OCI-LY3 (cell line): ENCODE measurements at regions not wholly inside any gene's neighbourhood (a gene's known extent, or its start where the extent isn't known, plus 50 kb on each side); places are given as distances from the start of the nearest gene placed in this dataset.

ENCODE experiments used
- H2AFZ ChIP-seq: fragments of 200-600, 300-600 bp; shearing (Covaris generic); 2 replicates; pipeline ENCODE4 v1.6.0; 2014; ENCODE audit warnings: antibody characterized with exemption, low read depth, low read length
- H3K27ac ChIP-seq: fragments of 200-600, 300-600 bp; sonication (generic); 2 replicates; pipeline ENCODE4 v1.5.1; 2014; ENCODE audit warnings: mild to moderate bottlenecking, low read length, moderate library complexity, mixed read lengths
- H3K27me3 ChIP-seq: fragments of 200-600, 300-600 bp; sonication (generic); 2 replicates; pipeline ENCODE4 v1.6.1; 2014; ENCODE audit warnings: low read depth, low read length, mixed read lengths
- H3K36me3 ChIP-seq: fragments of 200-600, 300-600 bp; sonication (generic); replicated peaks from 2 replicates; pipeline ENCODE3; 2014; ENCODE audit warnings: low read depth, low read length, mixed read lengths
- H3K4me1 ChIP-seq: fragments of 300-600, 200-600 bp; sonication (generic); 2 replicates; pipeline ENCODE4 v1.6.1; 2014; ENCODE audit warnings: low read length, mixed read lengths
- H3K4me2 ChIP-seq: fragments of 200-600, 300-600 bp; sonication (generic); 2 replicates; pipeline ENCODE4 v1.6.1; 2014; ENCODE audit warnings: low read length, mixed read lengths
- H3K4me3 ChIP-seq: fragments of 300-600, 200-600 bp; sonication (generic); 2 replicates; pipeline ENCODE4 v1.5.1; 2014; ENCODE audit warnings: antibody characterized with exemption, mild to moderate bottlenecking, low read length, moderate library complexity
- H3K79me2 ChIP-seq: fragments of 300-600, 200-600 bp; shearing (Covaris generic); 2 replicates; pipeline ENCODE4 v1.6.1; 2014; ENCODE audit warnings: mild to moderate bottlenecking, low read length, mixed read lengths
- H3K9ac ChIP-seq: fragments of 300-600, 200-600 bp; shearing (Covaris generic); 2 replicates; pipeline ENCODE4 v1.6.0; 2014; ENCODE audit warnings: mild to moderate bottlenecking, low read length, moderate library complexity
- H3K9me3 ChIP-seq: fragments of 200-600, 300-600 bp; shearing (Covaris generic); 2 replicates; pipeline ENCODE4 v1.6.1; 2014; ENCODE audit warnings: low read length, mixed read lengths; ENCODE audit not compliant: insufficient read depth
- H4K20me1 ChIP-seq: fragments of 200-600, 300-600 bp; sonication (generic); 2 replicates; pipeline ENCODE4 v1.6.1; 2016; ENCODE audit warnings: low read length, mixed read lengths; ENCODE audit not compliant: insufficient read depth
- CTCF ChIP-seq: fragments of 200-600, 300-600 bp; sonication (generic); IDR thresholded peaks from 2 replicates; pipeline ENCODE4 v1.5.1; 2014; ENCODE audit warnings: antibody characterized with exemption, low read length, low read depth
- EZH2phosphoT487 ChIP-seq: fragments of 200-600 bp; shearing (Covaris generic); IDR thresholded peaks from 2 replicates; pipeline ENCODE4 v1.6.1; 2018; ENCODE audit warnings: antibody characterized with exemption, mixed run types, low read depth

GRCh38 chr7:116113310-116113709 lies 82.7 kb upstream of the TFEC start:
- Histone ChIP-seq H3K79me2 (peaks cover 90% of the 10 kb centered on the region), H2AFZ (no peak overlapping the region), H3K4me1 (peaks cover 24% of the 10 kb centered on the region), H3K4me2 (no peak overlapping the region), H3K4me3 (no peak overlapping the region), H3K27ac (no peak overlapping the region), H3K9me3 (no peaks in the 10 kb centered on the region), H3K36me3 (peaks cover 80% of the 10 kb centered on the region), H3K9ac (no peak overlapping the region), H3K27me3 (no peaks in the 10 kb centered on the region), H4K20me1 (peaks cover 87% of the 10 kb centered on the region)
- TF ChIP-seq CTCF (no peak), EZH2phosphoT487 (no peak)

GRCh38 chr7:116120839-116121238 lies 89.5 kb upstream of the TES start:
- no peak for TF ChIP-seq EZH2phosphoT487
- no peak for TF ChIP-seq CTCF
- H2AFZ ChIP-seq, result no peak overlapping the region

GRCh38 chr7:116122972-116123595 lies 87.3 kb upstream of the TES start:
- Histone ChIP-seq H4K20me1 (peaks cover 96% of the 10 kb centered on the region), H3K79me2 (peaks cover 100% of the 10 kb centered on the region), H3K4me2 (peak overlapping the region; percentile 11), H3K9ac (no peak overlapping the region), H3K9me3 (no peaks in the 10 kb centered on the region), H3K27me3 (no peaks in the 10 kb centered on the region), H3K27ac (peak overlapping the region; percentile 23), H2AFZ (no peak overlapping the region), H3K36me3 (peaks cover 54% of the 10 kb centered on the region), H3K4me3 (no peak overlapping the region), H3K4me1 (peaks cover 35% of the 10 kb centered on the region)
- TF ChIP-seq CTCF (peak; percentile 71), EZH2phosphoT487 (no peak)

More at GRCh38 chr7:116120839-116121238, 89.5 kb upstream of the TES start:
- no peak overlapping the region for H3K4me3 ChIP-seq
- peaks cover 65% of the 10 kb centered on the region for H3K36me3 ChIP-seq
- H4K20me1 ChIP-seq, result peaks cover 98% of the 10 kb centered on the region
- no peak overlapping the region for H3K27ac ChIP-seq
- peaks cover 100% of the 10 kb centered on the region for H3K79me2 ChIP-seq
- H3K4me1 ChIP-seq, result peaks cover 35% of the 10 kb centered on the region
- no peak overlapping the region for H3K4me2 ChIP-seq
- H3K27me3 ChIP-seq, result no peaks in the 10 kb centered on the region
- no peaks in the 10 kb centered on the region for H3K9me3 ChIP-seq
- no peak overlapping the region for H3K9ac ChIP-seq

- Histone ChIP-seq H4K20me1 (peaks cover 92% of the 10 kb centered on the region), H3K4me3 (no peak overlapping the region), H3K4me2 (no peak overlapping the region), H3K27me3 (no peaks in the 10 kb centered on the region), H3K27ac (no peak overlapping the region), H2AFZ (no peak overlapping the region), H3K9me3 (no peaks in the 10 kb centered on the region), H3K9ac (no peak overlapping the region), H3K79me2 (peaks cover 100% of the 10 kb centered on the region), H3K4me1 (peaks cover 29% of the 10 kb centered on the region), H3K36me3 (peaks cover 70% of the 10 kb centered on the region)
- TF ChIP-seq EZH2phosphoT487, result no peak
- no peak for TF ChIP-seq CTCF
Observed at GRCh38 chr7:116128139-116128538, 82.2 kb upstream of the TES start.
